Retinal pigment epithelial cell (primary cell): ENCODE measurements at regions not wholly inside any gene's neighbourhood (a gene's known extent, or its start where the extent isn't known, plus 50 kb on each side); places are given as distances from the start of the nearest gene placed in this dataset.

Experiments
- DNase-seq: peaks from one replicate; pipeline ENCODE4 v3.0.0-alpha.2; 2010; ENCODE audit warnings: low read depth
- H3K4me3 ChIP-seq: 2 replicates; pipeline ENCODE4 v1.5.1; 2011; ENCODE audit warnings: mild to moderate bottlenecking, low read length, control low read depth, moderate library complexity
- TF ChIP-seq, protein P1 (sequence below): conservative IDR thresholded peaks from 2 replicates; pipeline ENCODE4 v1.5.1; 2011; ENCODE audit warnings: low read depth, low read length, control low read depth, inconsistent platforms

DNA sequence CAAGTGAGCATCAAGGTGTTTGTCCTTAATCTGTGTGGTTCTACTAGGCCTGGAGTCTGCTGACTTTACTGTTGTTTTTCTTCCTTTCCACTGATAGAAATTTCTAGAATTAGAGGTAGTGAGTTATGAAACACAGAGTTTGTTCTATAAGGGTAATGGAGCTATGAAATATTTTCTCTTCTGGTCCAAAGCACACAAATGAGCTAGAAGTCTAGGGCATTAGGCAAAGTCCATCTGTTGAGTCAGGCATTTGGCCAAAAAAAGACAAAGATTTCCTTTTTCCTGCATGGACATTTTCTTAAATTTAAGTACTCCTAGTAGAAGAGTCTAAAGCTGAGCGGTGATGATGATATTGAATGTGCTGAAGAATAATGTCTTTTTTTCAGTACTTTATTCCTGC is 174.3 kb upstream of the STXBP5 start:
- no peak overlapping the region for H3K4me3 ChIP-seq
- TF ChIP-seq, protein P1, sequence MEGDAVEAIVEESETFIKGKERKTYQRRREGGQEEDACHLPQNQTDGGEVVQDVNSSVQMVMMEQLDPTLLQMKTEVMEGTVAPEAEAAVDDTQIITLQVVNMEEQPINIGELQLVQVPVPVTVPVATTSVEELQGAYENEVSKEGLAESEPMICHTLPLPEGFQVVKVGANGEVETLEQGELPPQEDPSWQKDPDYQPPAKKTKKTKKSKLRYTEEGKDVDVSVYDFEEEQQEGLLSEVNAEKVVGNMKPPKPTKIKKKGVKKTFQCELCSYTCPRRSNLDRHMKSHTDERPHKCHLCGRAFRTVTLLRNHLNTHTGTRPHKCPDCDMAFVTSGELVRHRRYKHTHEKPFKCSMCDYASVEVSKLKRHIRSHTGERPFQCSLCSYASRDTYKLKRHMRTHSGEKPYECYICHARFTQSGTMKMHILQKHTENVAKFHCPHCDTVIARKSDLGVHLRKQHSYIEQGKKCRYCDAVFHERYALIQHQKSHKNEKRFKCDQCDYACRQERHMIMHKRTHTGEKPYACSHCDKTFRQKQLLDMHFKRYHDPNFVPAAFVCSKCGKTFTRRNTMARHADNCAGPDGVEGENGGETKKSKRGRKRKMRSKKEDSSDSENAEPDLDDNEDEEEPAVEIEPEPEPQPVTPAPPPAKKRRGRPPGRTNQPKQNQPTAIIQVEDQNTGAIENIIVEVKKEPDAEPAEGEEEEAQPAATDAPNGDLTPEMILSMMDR = no peak
- no peak for DNase-seq

DNA sequence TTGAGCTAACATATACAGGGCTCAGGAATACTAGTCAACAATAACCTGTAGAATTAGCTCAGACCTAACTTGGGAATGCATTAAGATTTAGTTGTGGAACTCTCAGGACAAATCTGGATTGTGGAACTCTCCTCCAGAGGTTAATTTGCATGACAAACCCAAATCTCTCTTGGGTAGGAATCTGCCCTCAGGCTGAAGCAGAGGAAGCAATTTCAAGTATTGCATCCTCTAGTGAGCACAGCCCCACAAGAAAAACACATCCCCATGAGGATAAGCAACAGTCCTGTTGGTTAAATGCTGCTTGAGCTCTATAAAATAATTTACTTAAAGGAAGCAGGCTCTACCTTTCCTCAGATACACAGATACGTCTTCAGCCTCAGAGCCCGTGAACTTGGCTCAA is 170.9 kb upstream of the STXBP5 start:
- TF ChIP-seq, protein P1 = no peak
- H3K4me3 ChIP-seq = no peak overlapping the region
- DNase-seq = no peak

- TF ChIP-seq, protein P1 = no peak
- no peak overlapping the region for H3K4me3 ChIP-seq
- DNase-seq = no peak
Observed at GRCh38 chr6:147035886-147036285, 168.3 kb upstream of the STXBP5 start.

DNA sequence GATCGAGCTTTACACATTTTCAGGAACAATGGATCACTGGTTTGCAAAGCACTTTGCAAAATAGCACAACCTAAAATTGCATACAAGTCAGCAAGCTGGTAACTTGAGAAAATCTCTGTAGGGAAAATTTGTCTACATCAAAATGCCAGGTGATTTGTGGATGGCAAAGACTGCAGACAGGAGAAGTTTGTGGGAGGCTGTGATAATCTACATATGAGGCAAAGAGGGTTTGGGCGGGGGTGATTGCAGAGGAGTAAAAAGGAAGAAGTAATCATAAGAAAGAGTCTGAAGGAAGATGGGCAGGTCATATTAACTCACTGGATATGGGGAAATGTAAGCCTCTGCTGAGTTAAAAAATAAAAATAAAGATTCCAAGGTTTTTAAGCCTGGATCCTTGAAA is 166.3 kb upstream of the STXBP5 start:
- DNase-seq = no peak
- no peak overlapping the region for H3K4me3 ChIP-seq
- TF ChIP-seq, protein P1 = no peak

GRCh38 chr6:147040121-147040910 is 163.9 kb upstream of the STXBP5 start:
- H3K4me3 ChIP-seq = no peak overlapping the region
- DNase-seq = no peak
- TF ChIP-seq, protein P1 = no peak

DNA sequence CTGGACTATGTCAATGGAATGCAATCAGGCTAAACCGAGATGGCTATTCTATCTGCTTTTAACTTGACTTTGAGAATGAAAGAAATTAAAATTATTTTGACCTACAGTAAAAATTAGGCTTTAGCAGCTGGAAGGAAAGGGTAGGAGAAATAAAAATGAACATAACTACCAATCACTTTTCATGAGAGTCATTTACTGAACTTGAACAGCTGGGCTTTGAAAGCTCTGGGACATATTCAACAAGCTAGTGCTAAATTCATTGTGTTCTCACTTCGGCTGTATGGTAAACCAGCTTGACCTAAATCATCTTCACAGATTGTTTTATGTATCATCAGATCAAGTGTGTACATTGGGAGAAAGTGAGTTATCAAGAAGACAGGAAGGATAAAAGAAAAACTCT is 161.5 kb upstream of the STXBP5 start:
- DNase-seq = no peak
- no peak overlapping the region for H3K4me3 ChIP-seq
- TF ChIP-seq, protein P1 = no peak

DNA sequence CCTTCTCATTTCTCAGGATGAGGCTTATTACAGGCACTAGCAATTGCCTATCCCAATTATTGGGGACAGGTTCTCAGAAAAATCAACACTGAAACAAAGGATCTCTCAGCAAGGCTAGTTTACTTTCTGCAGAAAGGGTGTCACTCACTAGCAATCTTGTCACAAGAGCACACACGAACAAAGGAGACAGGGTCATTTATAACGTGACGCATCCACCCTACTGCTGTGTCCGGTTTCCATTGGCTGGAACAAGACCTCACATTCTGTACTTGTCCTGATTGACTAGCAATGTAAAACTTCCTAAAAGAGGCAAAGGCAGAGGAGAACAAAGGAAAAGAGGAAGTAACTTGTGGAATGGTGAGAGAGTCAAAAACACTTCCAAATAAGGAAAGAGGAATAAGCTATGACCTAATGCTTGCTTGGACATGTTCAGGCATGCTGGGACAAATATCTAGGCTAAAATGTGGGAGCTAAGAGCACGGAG is 160.2 kb upstream of the STXBP5 start:
- TF ChIP-seq, protein P1 = no peak

More for the DNA sequence above, 160.2 kb upstream of the STXBP5 start:
- H3K4me3 ChIP-seq = no peak overlapping the region
- no peak for DNase-seq
